Cardiac muscle cell (in vitro differentiated cells and primary cell): ENCODE measurements at regions not wholly inside any gene's neighbourhood (a gene's known extent, or its start where the extent isn't known, plus 50 kb on each side); places are given as distances from the start of the nearest gene placed in this dataset.

ENCODE experiments used
- DNase-seq, 2 donors: peaks; one replicate each; pipeline versions ENCODE4 v3.0.0 to v3.0.0-alpha.2; 2010 to 2017; ENCODE audit warnings: low read depth in 1 of 2, low spot score in 1 of 2
- H3K27ac ChIP-seq: fragments of 200-600 bp; sonication (generic); 2 replicates; pipeline ENCODE4 v1.5.1; 2016
- H3K27me3 ChIP-seq: fragments of 200-600 bp; sonication (generic); 2 replicates; pipeline ENCODE4 v1.6.0; 2016; ENCODE audit warnings: control low read depth
- H3K36me3 ChIP-seq: fragments of 200-600 bp; sonication (generic); 2 replicates; pipeline ENCODE4 v1.5.1; 2016; ENCODE audit warnings: control low read depth
- H3K4me1 ChIP-seq: fragments of 200-600 bp; sonication (generic); 2 replicates; pipeline ENCODE4 v1.8.1; 2017; ENCODE audit warnings: low read depth, mild to moderate bottlenecking, mixed run types
- H3K4me3 ChIP-seq: fragments of 200-600 bp; sonication (generic); 2 replicates; pipeline ENCODE4 v1.5.1; 2016; ENCODE audit warnings: mild to moderate bottlenecking
- H3K9me3 ChIP-seq: fragments of 200-600 bp; sonication (generic); 2 replicates; pipeline ENCODE4 v1.5.1; 2017; ENCODE audit warnings: low read depth, mild to moderate bottlenecking, control low read depth
- TF ChIP-seq, protein P1 (sequence below): IDR thresholded peaks from 2 replicates; pipeline ENCODE4 v1.5.1; 2012; ENCODE audit warnings: low read depth, mild to moderate bottlenecking, low read length

DNA sequence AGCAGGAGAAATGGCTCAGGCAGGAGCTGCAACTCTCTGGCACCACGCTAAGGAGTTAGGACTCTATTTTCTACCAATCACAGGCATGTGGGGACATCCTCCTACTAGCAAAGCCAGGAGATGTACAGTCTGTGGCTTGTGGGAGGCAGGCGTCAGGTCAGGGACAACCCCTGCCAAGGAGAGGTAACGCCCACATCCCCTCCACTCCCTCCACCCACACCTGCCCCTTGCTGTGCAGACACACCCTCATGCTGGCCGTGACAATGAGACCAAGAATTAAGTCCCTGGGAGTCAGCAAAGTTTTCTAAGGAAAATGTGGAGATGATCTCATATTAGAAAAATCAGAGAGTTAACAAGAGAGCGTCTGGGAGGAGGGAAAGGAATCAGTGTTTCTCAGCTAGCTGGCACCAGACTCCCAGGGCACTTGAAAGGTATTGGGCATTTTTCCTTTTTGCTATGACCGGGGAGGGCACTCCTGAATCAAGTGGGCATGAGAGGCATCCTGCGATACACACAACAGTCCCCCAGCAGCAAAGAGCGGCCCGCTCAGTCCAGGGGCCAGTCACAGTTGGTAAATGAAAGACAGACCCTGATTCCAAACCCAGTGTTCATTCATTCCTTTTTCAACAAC, 87.3 kb upstream of the RPL38 start:
- Histone ChIP-seq H3K27me3 (no peaks in the 10 kb centered on the region), H3K36me3 (no peaks in the 10 kb centered on the region), H3K4me3 (no peak overlapping the region), H3K9me3 (no peaks in the 10 kb centered on the region), H3K27ac (no peak overlapping the region), H3K4me1 (no peaks in the 10 kb centered on the region)
- DNase-seq: no peak
- TF ChIP-seq, protein P1, sequence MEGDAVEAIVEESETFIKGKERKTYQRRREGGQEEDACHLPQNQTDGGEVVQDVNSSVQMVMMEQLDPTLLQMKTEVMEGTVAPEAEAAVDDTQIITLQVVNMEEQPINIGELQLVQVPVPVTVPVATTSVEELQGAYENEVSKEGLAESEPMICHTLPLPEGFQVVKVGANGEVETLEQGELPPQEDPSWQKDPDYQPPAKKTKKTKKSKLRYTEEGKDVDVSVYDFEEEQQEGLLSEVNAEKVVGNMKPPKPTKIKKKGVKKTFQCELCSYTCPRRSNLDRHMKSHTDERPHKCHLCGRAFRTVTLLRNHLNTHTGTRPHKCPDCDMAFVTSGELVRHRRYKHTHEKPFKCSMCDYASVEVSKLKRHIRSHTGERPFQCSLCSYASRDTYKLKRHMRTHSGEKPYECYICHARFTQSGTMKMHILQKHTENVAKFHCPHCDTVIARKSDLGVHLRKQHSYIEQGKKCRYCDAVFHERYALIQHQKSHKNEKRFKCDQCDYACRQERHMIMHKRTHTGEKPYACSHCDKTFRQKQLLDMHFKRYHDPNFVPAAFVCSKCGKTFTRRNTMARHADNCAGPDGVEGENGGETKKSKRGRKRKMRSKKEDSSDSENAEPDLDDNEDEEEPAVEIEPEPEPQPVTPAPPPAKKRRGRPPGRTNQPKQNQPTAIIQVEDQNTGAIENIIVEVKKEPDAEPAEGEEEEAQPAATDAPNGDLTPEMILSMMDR: no peak

DNA sequence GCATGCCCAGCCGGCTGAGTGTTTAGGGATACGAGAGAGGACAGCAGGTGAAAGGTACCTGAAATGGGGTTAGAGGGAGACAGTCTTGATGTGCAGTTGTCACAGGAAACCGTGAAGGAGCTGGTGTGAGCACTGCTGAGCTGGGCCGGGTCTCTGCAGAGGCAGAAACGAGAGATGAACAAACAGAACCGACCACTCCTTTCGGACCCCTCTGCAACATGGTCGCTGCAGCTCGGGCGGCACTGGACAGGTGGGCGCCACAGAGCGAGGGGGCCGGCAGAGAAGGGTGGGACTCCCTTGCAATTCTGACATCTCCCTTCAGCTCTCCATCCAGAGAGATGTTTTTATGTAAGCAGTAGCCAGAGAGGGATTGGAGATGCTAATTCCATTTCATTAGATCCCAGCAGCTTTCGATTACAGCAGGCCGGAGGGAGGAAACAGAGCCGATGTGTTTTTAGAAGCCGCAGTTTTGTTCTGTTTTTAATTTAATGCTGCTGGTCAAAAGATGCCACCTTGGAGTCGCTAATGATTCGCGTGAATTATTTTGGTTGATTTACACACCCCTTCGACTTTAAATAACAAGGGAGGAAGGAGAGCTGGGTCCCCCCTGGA, 86.3 kb upstream of the RPL38 start:
- Histone ChIP-seq H3K9me3 (no peaks in the 10 kb centered on the region), H3K4me3 (no peak overlapping the region), H3K4me1 (no peaks in the 10 kb centered on the region), H3K36me3 (no peaks in the 10 kb centered on the region), H3K27ac (no peak overlapping the region), H3K27me3 (no peaks in the 10 kb centered on the region)
- TF ChIP-seq, protein P1: no peak
- DNase-seq: no peak

DNA sequence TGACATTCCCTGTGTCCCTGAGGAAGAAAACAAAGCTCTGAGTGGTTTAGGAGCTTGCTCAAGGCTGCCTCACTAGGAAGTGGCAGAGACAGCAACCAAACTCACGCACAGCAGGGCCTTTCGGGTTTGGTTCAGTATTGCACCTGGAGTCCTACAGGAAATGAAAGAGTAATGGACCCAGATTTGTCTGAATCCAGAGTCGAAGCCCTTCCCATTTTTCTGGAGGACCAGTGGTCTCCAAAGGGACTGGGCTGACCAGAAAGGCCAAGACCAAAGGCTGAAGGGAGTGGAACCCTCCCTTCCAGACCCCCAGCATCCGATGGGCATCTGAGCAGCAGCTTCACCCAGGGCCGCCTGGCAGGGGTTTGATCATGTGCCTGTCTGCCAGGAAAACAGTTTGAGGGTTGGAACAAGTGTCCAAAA, 85.5 kb upstream of the RPL38 start:
- H3K4me1 ChIP-seq: no peaks in the 10 kb centered on the region
- H3K27ac ChIP-seq: no peak overlapping the region
- no peaks in the 10 kb centered on the region for H3K36me3 ChIP-seq
- peak in 1 of 2 donors; percentile 28 for DNase-seq
- no peaks in the 10 kb centered on the region for H3K9me3 ChIP-seq
- H3K4me3 ChIP-seq: no peak overlapping the region
- TF ChIP-seq, protein P1: no peak
- H3K27me3 ChIP-seq: no peaks in the 10 kb centered on the region

DNA sequence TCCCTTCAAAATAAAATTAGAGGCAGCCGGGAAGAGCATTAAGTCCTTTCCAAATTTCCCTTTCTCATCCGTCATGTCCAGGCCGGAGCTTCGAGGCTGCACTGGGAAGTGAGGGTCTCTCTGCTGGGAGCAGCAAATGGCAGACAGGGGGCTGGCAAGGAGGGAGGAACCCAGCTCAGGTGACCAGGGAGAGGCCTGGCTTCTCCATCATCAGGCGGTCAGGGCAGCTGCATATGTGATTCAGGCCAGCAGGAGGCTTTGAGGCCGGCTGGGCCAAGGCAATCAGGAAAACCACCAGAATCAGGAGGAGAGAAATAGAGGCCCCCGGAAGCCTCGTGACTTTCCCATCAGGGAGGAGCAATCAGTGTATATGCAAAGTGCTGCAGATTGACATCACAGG, 85.0 kb upstream of the RPL38 start:
- H3K36me3 ChIP-seq: no peaks in the 10 kb centered on the region
- H3K9me3 ChIP-seq: no peaks in the 10 kb centered on the region
- DNase-seq: peak; percentile 3 to 67
- H3K27me3 ChIP-seq: no peaks in the 10 kb centered on the region
- no peak overlapping the region for H3K27ac ChIP-seq
- H3K4me1 ChIP-seq: no peaks in the 10 kb centered on the region
- TF ChIP-seq, protein P1: peak; percentile 4
- no peak overlapping the region for H3K4me3 ChIP-seq

DNA sequence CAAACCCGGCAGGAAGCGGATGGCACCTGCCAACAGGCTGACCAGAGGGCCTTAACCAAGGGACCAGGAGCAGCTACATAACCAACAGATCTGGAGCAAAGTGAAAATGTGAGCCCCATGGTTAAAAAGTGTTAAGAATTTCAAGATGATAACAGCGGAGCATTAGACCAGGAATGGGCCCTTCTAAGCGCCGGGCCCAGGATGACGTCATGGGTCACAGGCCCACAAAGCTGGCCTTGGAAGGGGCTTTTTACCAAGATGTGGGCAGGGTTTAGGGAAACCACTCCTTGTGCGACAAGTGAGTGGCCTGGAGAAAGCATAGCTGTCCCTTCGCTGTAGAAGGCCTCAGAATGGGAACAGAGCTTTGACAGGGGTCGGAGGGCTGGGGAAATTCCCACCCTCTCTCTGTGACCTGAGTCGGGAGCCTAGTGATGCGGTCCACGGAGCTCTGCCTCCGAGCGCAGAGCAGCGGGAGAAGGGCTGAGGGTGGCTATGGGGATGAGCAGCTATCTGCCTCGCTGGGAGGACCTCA, 84.4 kb upstream of the RPL38 start:
- H3K27ac ChIP-seq: no peak overlapping the region
- TF ChIP-seq, protein P1: no peak
- H3K4me1 ChIP-seq: no peaks in the 10 kb centered on the region
- H3K4me3 ChIP-seq: no peak overlapping the region
- H3K27me3 ChIP-seq: no peaks in the 10 kb centered on the region
- H3K36me3 ChIP-seq: no peaks in the 10 kb centered on the region
- no peak for DNase-seq
- no peaks in the 10 kb centered on the region for H3K9me3 ChIP-seq
